K562 (cell line): ENCODE measurements at regions not wholly inside any gene's neighbourhood (a gene's known extent, or its start where the extent isn't known, plus 50 kb on each side); places are given as distances from the start of the nearest gene placed in this dataset.

Experiments
- ATAC-seq: fragments of 200-7000 bp; cut with Tn5 transposase; 3 replicates; pipeline ENCODE4 v1.9.1; 2020; ENCODE audit warnings: moderate library complexity
- BruUV-seq: library from RNA; stranded (reverse); fragments of 400-500 nt; replicated peaks from 2 replicates; lab custom pipeline; 2021; lab: Mats Ljungman, UMichigan
- CTCF ChIA-PET: fragments of 300-600 bp; formaldehyde crosslinking; extraction: SDS; loops from one replicate; lab custom pipeline; 2021; ENCODE audit warnings: low intra/inter-chr PET ratio; lab: Yijun Ruan, JAX
- POLR2A ChIA-PET: fragments of 300-600, 350-650 bp; sonication (Branson Sonifier 250); formaldehyde crosslinking; extraction: SDS; loops from one replicate; lab custom pipeline; 2021; ENCODE audit warnings: antibody characterized with exemption, inconsistent platforms; lab: Yijun Ruan, JAX
- DNase-seq, 4 experiments: peaks; one replicate each; pipeline versions ENCODE4 v3.0.0 to v3.0.0-alpha.2; 2011 to 2018; ENCODE audit warnings: low spot score in 3 of 4, mixed read lengths in 3 of 4; ENCODE audit errors: extremely low read depth in 1 of 4
- FAIRE-seq: peaks from 2 replicates; lab custom pipeline; 2011; peaks lifted over from hg19 to GRCh38; lab: Jason Lieb, UNC
- H2AFZ ChIP-seq: 2 replicates; pipeline ENCODE4 v1.6.0; 2011; ENCODE audit warnings: low read depth, low read length, control low read depth, inconsistent platforms
- H3K27ac ChIP-seq: fragments of 200-600 bp; 3 replicates; pipeline ENCODE4 v1.8.0; 2011; ENCODE audit warnings: low read depth, mild to moderate bottlenecking, control low read depth, inconsistent platforms, low read length, moderate library complexity, mixed read lengths; ENCODE audit errors: extremely low read depth
- H3K27me3 ChIP-seq, 2 experiments: fragments of 300-600 bp in 1 of 2; 2 replicates in 1 of 2; 3 replicates in 1 of 2; pipeline versions ENCODE4 v1.6.0 to v1.8.0; 2011; ENCODE audit warnings: inconsistent platforms in 2 of 2, low read length in 2 of 2, mild to moderate bottlenecking in 1 of 2, mixed read lengths in 1 of 2, moderate library complexity in 1 of 2; ENCODE audit not compliant: control insufficient read depth in 2 of 2, insufficient read depth in 2 of 2
- H3K36me3 ChIP-seq: fragments of 300-600 bp; 3 replicates; pipeline ENCODE4 v1.8.0; 2011; ENCODE audit warnings: mild to moderate bottlenecking, low read length, inconsistent platforms; ENCODE audit not compliant: control insufficient read depth, insufficient read depth
- H3K4me1 ChIP-seq, 2 experiments: fragments of 200-600 bp in 1 of 2; replicated peaks in 1 of 2; 2 replicates in 1 of 2; 3 replicates in 1 of 2; pipeline versions ENCODE4 v1.5.1 to v1.8.0; 2011; ENCODE audit warnings: inconsistent platforms in 2 of 2, low read length in 2 of 2, mild to moderate bottlenecking in 1 of 2, mixed read lengths in 1 of 2, moderate library complexity in 1 of 2; ENCODE audit not compliant: control insufficient read depth in 2 of 2, insufficient read depth in 2 of 2
- H3K4me2 ChIP-seq: 2 replicates; pipeline ENCODE4 v1.6.1; 2011; ENCODE audit warnings: low read length, control low read depth, inconsistent platforms, mixed read lengths; ENCODE audit not compliant: insufficient read depth
- H3K4me3 ChIP-seq: fragments of 200-600 bp; sonication (generic), shearing (Covaris generic); 2 replicates; pipeline ENCODE4 v1.5.1; 2016; ENCODE audit warnings: control low read depth, inconsistent platforms
- H3K79me2 ChIP-seq: fragments of 200-600 bp; 3 replicates; pipeline ENCODE4 v1.8.0; 2011; ENCODE audit warnings: low read length, inconsistent platforms; ENCODE audit not compliant: control insufficient read depth, insufficient read depth
- H3K9ac ChIP-seq, 2 experiments: 2 replicates each; pipeline versions ENCODE4 v1.6.0 to v1.6.1; 2011; ENCODE audit warnings: low read depth in 2 of 2, low read length in 2 of 2, control low read depth in 1 of 2, inconsistent platforms in 1 of 2, mild to moderate bottlenecking in 1 of 2, mixed read lengths in 1 of 2; ENCODE audit not compliant: insufficient read depth in 1 of 2
- H3K9me1 ChIP-seq: one replicate; pipeline ENCODE4 v1.6.0; 2011; ENCODE audit warnings: inconsistent platforms, mild to moderate bottlenecking, low read length, moderate library complexity; ENCODE audit not compliant: control insufficient read depth, insufficient read depth
- H3K9me3 ChIP-seq: replicated peaks from 2 replicates; pipeline ENCODE4 v1.5.1; 2011; ENCODE audit warnings: low read depth, low read length, inconsistent platforms; ENCODE audit not compliant: control insufficient read depth, insufficient read depth
- H4K20me1 ChIP-seq: replicated peaks from 2 replicates; pipeline ENCODE4 v1.6.1; 2011; ENCODE audit warnings: low read length, inconsistent platforms, mixed read lengths; ENCODE audit not compliant: control insufficient read depth, insufficient read depth
- ADNP ChIP-seq: fragments of 200-800 bp; sonication (Bioruptor generic); IDR thresholded peaks from 2 replicates; pipeline ENCODE4 v1.6.1; 2016; ENCODE audit warnings: missing genetic modification characterization, missing compliant biosample characterization
- BCOR ChIP-seq: fragments of 450-650 bp; IDR thresholded peaks from 2 replicates; pipeline ENCODE4 v1.6.1; 2016
- CHD4 ChIP-seq: fragments of 200-600 bp; sonication (generic); IDR thresholded peaks from 3 replicates; pipeline ENCODE4 v1.6.1; 2012; ENCODE audit warnings: low read depth, mild to moderate bottlenecking, mixed read lengths, low read length, inconsistent platforms; ENCODE audit not compliant: insufficient read depth, insufficient replicate concordance, poor library complexity, severe bottlenecking
- EZH2 ChIP-seq: IDR thresholded peaks from 2 replicates; pipeline ENCODE4 v1.6.1; 2012; ENCODE audit warnings: low read depth, mild to moderate bottlenecking, inconsistent platforms, low read length, borderline replicate concordance
- RBM25 ChIP-seq: fragments of 200-400 bp; formaldehyde crosslinking; IDR thresholded peaks from 2 replicates; pipeline ENCODE4 v1.6.1; 2018; ENCODE audit warnings: low read length, low read depth, moderate library complexity; ENCODE audit not compliant: severe bottlenecking
- TCF7L2 ChIP-seq: fragments of 150-350 bp; IDR thresholded peaks from 2 replicates; pipeline ENCODE4 v1.6.1; 2016; ENCODE audit warnings: low read depth, mild to moderate bottlenecking, low read length, moderate library complexity
- ZNF146 ChIP-seq: IDR thresholded peaks from one replicate; pipeline ENCODE4 v1.6.1; 2018; ENCODE audit warnings: missing compliant biosample characterization; ENCODE audit not compliant: unreplicated experiment
- WGBS: fragments of 100-300 bp; shearing (Covaris generic); methylation state at CpG from one replicate; pipeline ENCODE4 v1.1.6; 2016; ENCODE audit warnings: low coverage, mixed read lengths; ENCODE audit not compliant: insufficient coverage; ENCODE audit errors: missing lambda C conversion rate; 5-methylcytosine and 5-hydroxymethylcytosine counted together
- in situ Hi-C: fragments of 300-500 bp; cut with MboI; formaldehyde crosslinking; loops from 4 replicates; pipeline ENCODE4 v1.15.0; 2018; ENCODE audit warnings: inconsistent platforms, mixed read lengths
- intact Hi-C: fragments of 100-400 bp; cut with micrococcal nuclease; formaldehyde crosslinking; loops from 2 replicates; pipeline ENCODE4 v1.14.2; 2022

DNA sequence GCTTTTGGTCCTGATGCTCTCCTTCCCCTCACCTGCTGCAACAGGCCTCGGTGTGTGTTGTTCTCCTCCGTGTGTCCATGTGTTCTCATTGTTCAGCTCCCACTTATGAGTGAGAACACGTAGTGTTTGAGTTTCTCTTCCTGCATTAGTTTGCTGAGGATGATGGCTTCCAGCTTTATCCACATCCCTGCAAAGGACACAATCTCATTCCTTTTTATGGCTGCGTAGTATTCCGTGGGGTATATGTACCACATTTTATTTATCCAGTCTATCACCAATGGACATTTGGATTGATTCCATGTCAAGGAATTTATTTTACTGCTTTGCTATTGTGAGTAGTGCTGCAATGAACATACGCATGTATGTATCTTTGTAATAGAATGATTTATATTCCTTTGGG lies 116.9 kb upstream of the SIRPG start:
- CTCF ChIA-PET, result no interaction called here

DNA sequence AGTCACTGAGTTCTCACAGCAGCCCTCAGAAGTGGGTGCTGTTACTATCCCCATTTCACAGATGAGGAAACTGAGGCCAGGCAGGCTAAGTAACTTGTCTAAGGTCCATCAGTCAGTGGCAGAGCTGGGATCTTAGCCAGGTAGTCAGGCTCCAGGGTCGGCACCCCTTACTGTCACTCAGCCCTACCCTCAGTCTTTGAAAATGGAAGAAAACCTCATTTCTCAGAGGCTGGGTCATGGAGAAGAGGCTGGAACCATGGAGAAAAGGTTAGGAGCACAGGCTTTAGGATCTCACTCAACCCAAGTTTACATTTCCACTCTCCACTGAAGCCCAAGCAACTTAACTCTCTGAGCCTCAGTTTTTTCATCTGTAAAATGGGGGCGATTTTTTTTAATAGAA lies 116.2 kb upstream of the SIRPG start:
- in situ Hi-C loops (loop anchor here (25.0 kb wide), 1 partner anchor 262 kb away; no protein-coding TSS in a partner anchor), intact Hi-C loops (no loop called here)
- FAIRE-seq, result no peak
- no peak for DNase-seq
- TF ChIP-seq BCOR (peak; percentile 69; the same call in 1 of the 2 replicates), RBM25 (peak; percentile 68), EZH2 (no peak), ADNP (peak; percentile 73; the same call in 1 of the 2 replicates), CHD4 (peak; percentile 54)
- Histone ChIP-seq H3K9me1 (no peaks in the 10 kb centered on the region), H3K27me3 (peaks cover 0 to 8% of the 10 kb centered on the region in 2 experiments; a peak in 2 of 5 replicates), H3K4me2 (no peak overlapping the region), H3K9me3 (no peaks in the 10 kb centered on the region), H4K20me1 (no peaks in the 10 kb centered on the region), H3K9ac (no peak overlapping the region), H3K79me2 (no peaks in the 10 kb centered on the region), H3K27ac (no peak overlapping the region), H3K4me1 (peaks cover 0 to 5% of the 10 kb centered on the region in 2 experiments; a peak in 2 of 5 replicates), H2AFZ (no peak overlapping the region), H3K36me3 (no peaks in the 10 kb centered on the region), H3K4me3 (no peak overlapping the region)
- ChIA-PET CTCF (no interaction called here), POLR2A (no interaction called here)
- WGBS, result 0% methylated on average over 2 of the region's 2 CpGs
- ATAC-seq, result no peak
- BruUV-seq, result no TSS peak

More for the DNA sequence above, 116.9 kb upstream of the SIRPG start:
- Histone ChIP-seq H3K4me1 (peaks cover 0 to 5% of the 10 kb centered on the region in 2 experiments; a peak in 2 of 5 replicates), H3K4me3 (no peak overlapping the region), H3K36me3 (no peaks in the 10 kb centered on the region), H3K27me3 (peaks cover 0 to 9% of the 10 kb centered on the region in 2 experiments; a peak in 2 of 5 replicates), H4K20me1 (no peaks in the 10 kb centered on the region), H3K9ac (no peak overlapping the region), H3K9me1 (no peaks in the 10 kb centered on the region), H3K27ac (no peak overlapping the region), H2AFZ (no peak overlapping the region), H3K9me3 (no peaks in the 10 kb centered on the region), H3K79me2 (no peaks in the 10 kb centered on the region), H3K4me2 (no peak overlapping the region)
- DNase-seq (no peak), FAIRE-seq (no peak), ATAC-seq (no peak)
- TF ChIP-seq TCF7L2, result no peak
- peak; percentile 24 for TF ChIP-seq ZNF146 (CRISPR knock-in tag)
- POLR2A ChIA-PET, result no interaction called here
- BruUV-seq, result no TSS peak
- WGBS, result 49% methylated on average over 6 of the region's 6 CpGs
- in situ Hi-C loops (loop anchor here (25.0 kb wide), 1 partner anchor 262 kb away; no protein-coding TSS in a partner anchor), intact Hi-C loops (no loop called here)
